OCI-LY3 (cell line): ENCODE measurements at regions not wholly inside any gene's neighbourhood (a gene's known extent, or its start where the extent isn't known, plus 50 kb on each side); places are given as distances from the start of the nearest gene placed in this dataset.

Source experiments
- EZH2phosphoT487 ChIP-seq: fragments of 200-600 bp; shearing (Covaris generic); IDR thresholded peaks from 2 replicates; pipeline ENCODE4 v1.6.1; 2018; ENCODE audit warnings: antibody characterized with exemption, mixed run types, low read depth
- TF ChIP-seq, protein P1 (sequence below): fragments of 200-600, 300-600 bp; sonication (generic); IDR thresholded peaks from 2 replicates; pipeline ENCODE4 v1.5.1; 2014; ENCODE audit warnings: antibody characterized with exemption, low read length, low read depth

DNA sequence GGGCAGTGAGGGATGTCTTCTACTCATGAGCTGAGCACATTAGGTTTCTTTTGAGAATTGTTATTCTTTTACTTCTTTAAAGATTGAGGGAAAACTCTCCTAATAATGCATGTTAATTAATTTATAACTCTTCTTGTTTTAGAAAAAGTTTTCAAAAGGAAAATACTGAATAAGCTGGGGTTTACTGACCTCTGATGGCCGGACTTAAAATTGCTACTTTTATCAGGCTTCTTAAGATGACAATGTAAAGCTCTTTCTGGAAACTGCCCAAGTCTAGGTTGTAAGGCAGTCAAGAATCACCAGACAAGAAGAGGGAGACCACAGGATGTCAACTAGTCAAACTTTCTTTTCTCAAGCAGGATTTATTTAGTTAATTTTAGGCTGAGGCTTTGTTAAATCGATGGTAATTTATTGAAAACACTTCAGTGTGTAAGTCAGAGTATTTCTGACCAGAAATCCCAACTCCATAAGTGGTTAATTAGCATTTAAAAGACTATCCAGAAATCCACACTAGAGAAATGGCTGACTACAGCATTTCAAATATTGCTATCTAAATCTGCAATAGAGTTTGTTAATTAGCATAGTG, 82.1 kb downstream of the AVPR1A start:
- no peak for TF ChIP-seq EZH2phosphoT487
- TF ChIP-seq, protein P1, sequence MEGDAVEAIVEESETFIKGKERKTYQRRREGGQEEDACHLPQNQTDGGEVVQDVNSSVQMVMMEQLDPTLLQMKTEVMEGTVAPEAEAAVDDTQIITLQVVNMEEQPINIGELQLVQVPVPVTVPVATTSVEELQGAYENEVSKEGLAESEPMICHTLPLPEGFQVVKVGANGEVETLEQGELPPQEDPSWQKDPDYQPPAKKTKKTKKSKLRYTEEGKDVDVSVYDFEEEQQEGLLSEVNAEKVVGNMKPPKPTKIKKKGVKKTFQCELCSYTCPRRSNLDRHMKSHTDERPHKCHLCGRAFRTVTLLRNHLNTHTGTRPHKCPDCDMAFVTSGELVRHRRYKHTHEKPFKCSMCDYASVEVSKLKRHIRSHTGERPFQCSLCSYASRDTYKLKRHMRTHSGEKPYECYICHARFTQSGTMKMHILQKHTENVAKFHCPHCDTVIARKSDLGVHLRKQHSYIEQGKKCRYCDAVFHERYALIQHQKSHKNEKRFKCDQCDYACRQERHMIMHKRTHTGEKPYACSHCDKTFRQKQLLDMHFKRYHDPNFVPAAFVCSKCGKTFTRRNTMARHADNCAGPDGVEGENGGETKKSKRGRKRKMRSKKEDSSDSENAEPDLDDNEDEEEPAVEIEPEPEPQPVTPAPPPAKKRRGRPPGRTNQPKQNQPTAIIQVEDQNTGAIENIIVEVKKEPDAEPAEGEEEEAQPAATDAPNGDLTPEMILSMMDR, result peak; percentile 69
